DOHH2 (cell line): ENCODE measurements at regions not wholly inside any gene's neighbourhood (a gene's known extent, or its start where the extent isn't known, plus 50 kb on each side); places are given as distances from the start of the nearest gene placed in this dataset.

Experiments
- CTCF ChIP-seq: fragments of 200-600 bp; sonication (generic); IDR thresholded peaks from one replicate; pipeline ENCODE4 v1.5.1; 2014; ENCODE audit warnings: antibody characterized with exemption, mild to moderate bottlenecking, low read depth, low read length; ENCODE audit not compliant: poor library complexity, severe bottlenecking
- EZH2phosphoT487 ChIP-seq: fragments of 200-600 bp; sonication (generic); IDR thresholded peaks from 2 replicates; pipeline ENCODE4 v1.6.1; 2017; ENCODE audit warnings: borderline replicate concordance, mild to moderate bottlenecking, antibody characterized with exemption, low read length, moderate library complexity, mixed read lengths

- no peak for TF ChIP-seq CTCF
- no peak for TF ChIP-seq EZH2phosphoT487
These were observed 153.5 kb upstream of the CTTNBP2NL start for GRCh38 chr1:112242470-112242869.
